Activated CD8-positive, alpha-beta memory T cell treated with anti-CD3 and anti-CD28 coated beads for 1 hour (primary cell): ENCODE measurements at regions not wholly inside any gene's neighbourhood (a gene's known extent, or its start where the extent isn't known, plus 50 kb on each side); places are given as distances from the start of the nearest gene placed in this dataset.

ENCODE experiments used
- DNase-seq, 2 donors: peaks; one replicate each; pipeline ENCODE4 v3.0.0-alpha.2; 2020; ENCODE audit warnings: low read depth in 1 of 2; ENCODE audit errors: extremely low read depth in 1 of 2

- no peak for DNase-seq
These were observed 206.0 kb upstream of the USP24 start for GRCh38 chr1:55420929-55421716.

- no peak for DNase-seq
These were observed 204.9 kb upstream of the USP24 start for GRCh38 chr1:55420026-55420425.

- no peak for DNase-seq
These were observed 203.2 kb upstream of the USP24 start for GRCh38 chr1:55418208-55419000.

- DNase-seq = no peak
These were observed 201.1 kb upstream of the USP24 start for GRCh38 chr1:55416164-55416842.

GRCh38 chr1:55413286-55413685 is 198.1 kb upstream of the USP24 start:
- DNase-seq = no peak

- DNase-seq = no peak
These were observed 196.9 kb upstream of the USP24 start for GRCh38 chr1:55412060-55412459.

GRCh38 chr1:55402671-55403464 is 187.7 kb upstream of the USP24 start:
- DNase-seq = no peak

GRCh38 chr1:55402142-55402541 is 187.0 kb upstream of the USP24 start:
- no peak for DNase-seq

- DNase-seq = no peak
These were observed 185.3 kb upstream of the USP24 start for GRCh38 chr1:55400508-55400907.

GRCh38 chr1:55399346-55399745 is 184.2 kb upstream of the USP24 start:
- no peak for DNase-seq

- DNase-seq = no peak
These were observed 181.3 kb upstream of the USP24 start for GRCh38 chr1:55396381-55396891.

GRCh38 chr1:55388960-55389359 is 173.8 kb upstream of the USP24 start:
- DNase-seq = no peak

GRCh38 chr1:55387145-55387544 is 172.0 kb upstream of the USP24 start:
- no peak for DNase-seq

GRCh38 chr1:55386456-55386855 is 171.3 kb upstream of the USP24 start:
- DNase-seq = no peak

- DNase-seq = no peak
These were observed 170.3 kb upstream of the USP24 start for GRCh38 chr1:55385402-55386018.

GRCh38 chr1:55384637-55385036 is 169.5 kb upstream of the USP24 start:
- DNase-seq = no peak

GRCh38 chr1:55382806-55383305 is 167.7 kb upstream of the USP24 start:
- DNase-seq = no peak

- no peak for DNase-seq
These were observed 166.8 kb upstream of the USP24 start for GRCh38 chr1:55381983-55382382.

GRCh38 chr1:55381491-55381890 is 166.3 kb upstream of the USP24 start:
- no peak for DNase-seq

- no peak for DNase-seq
These were observed 165.3 kb upstream of the USP24 start for GRCh38 chr1:55380355-55380970.
